Smooth muscle cell (in vitro differentiated cells): ENCODE measurements at regions not wholly inside any gene's neighbourhood (a gene's known extent, or its start where the extent isn't known, plus 50 kb on each side); places are given as distances from the start of the nearest gene placed in this dataset.

Experiments
- DNase-seq: peaks from one replicate; lab custom pipeline; 2025; ENCODE audit not compliant: unreplicated experiment; lab: John Stamatoyannopoulos, UW
- H2AFZ ChIP-seq: fragments of 200-600 bp; sonication (generic); 2 replicates; pipeline ENCODE4 v1.6.0; 2016; ENCODE audit warnings: antibody characterized with exemption, low read depth, mild to moderate bottlenecking
- H3F3A ChIP-seq: fragments of 200-600 bp; sonication (generic); 2 replicates; pipeline ENCODE4 v1.6.0; 2017; ENCODE audit warnings: antibody characterized with exemption, low read depth
- H3K27ac ChIP-seq: fragments of 200-600 bp; sonication (generic); 2 replicates; pipeline ENCODE4 v1.5.1; 2016; ENCODE audit warnings: low read depth, mild to moderate bottlenecking
- H3K27me3 ChIP-seq: fragments of 200-600 bp; sonication (generic); 2 replicates; pipeline ENCODE4 v1.6.1; 2016; ENCODE audit warnings: low read depth, mild to moderate bottlenecking
- H3K36me3 ChIP-seq: fragments of 200-600 bp; sonication (generic); 2 replicates; pipeline ENCODE4 v1.5.1; 2016; ENCODE audit warnings: low read depth
- H3K4me1 ChIP-seq: fragments of 200-600 bp; sonication (generic); 2 replicates; pipeline ENCODE4 v1.5.1; 2016; ENCODE audit warnings: low read depth
- H3K4me2 ChIP-seq: fragments of 200-600 bp; sonication (generic); 2 replicates; pipeline ENCODE4 v1.6.0; 2016; ENCODE audit warnings: mild to moderate bottlenecking
- H3K4me3 ChIP-seq: fragments of 200-600 bp; sonication (generic); 2 replicates; pipeline ENCODE4 v1.5.1; 2016; ENCODE audit warnings: mild to moderate bottlenecking
- H3K79me2 ChIP-seq: fragments of 200-600 bp; sonication (generic); 2 replicates; pipeline ENCODE4 v1.6.0; 2016; ENCODE audit warnings: low read depth, mild to moderate bottlenecking
- H3K9ac ChIP-seq: fragments of 200-600 bp; sonication (generic); 2 replicates; pipeline ENCODE4 v1.6.0; 2016; ENCODE audit warnings: low read depth
- H3K9me3 ChIP-seq: fragments of 200-600 bp; sonication (generic); replicated peaks from 2 replicates; pipeline ENCODE4 v1.5.1; 2016; ENCODE audit warnings: low read depth
- H4K20me1 ChIP-seq: fragments of 200-600 bp; sonication (generic); 2 replicates; pipeline ENCODE4 v1.6.0; 2016; ENCODE audit warnings: low read depth
- CTCF ChIP-seq: fragments of 200-600 bp; sonication (generic); IDR thresholded peaks from 2 replicates; pipeline ENCODE4 v1.5.1; 2017; ENCODE audit warnings: borderline replicate concordance, mild to moderate bottlenecking, antibody characterized with exemption; ENCODE audit not compliant: insufficient read depth, poor library complexity, severe bottlenecking
- WGBS: methylation state at CpG from one replicate; pipeline ENCODE4 v1.1.7; 2016; ENCODE audit warnings: low lambda C conversion rate; 5-methylcytosine and 5-hydroxymethylcytosine counted together

- no peak overlapping the region for H2AFZ ChIP-seq
Observed at GRCh38 chr11:11220786-11221185, 132.3 kb downstream of the CSNK2A3 start.

GRCh38 chr11:11218629-11218986 is 134.4 kb downstream of the CSNK2A3 start:
- Histone ChIP-seq H3K79me2 (no peaks in the 10 kb centered on the region), H4K20me1 (no peaks in the 10 kb centered on the region), H3K4me1 (peaks cover 8% of the 10 kb centered on the region), H3K36me3 (no peaks in the 10 kb centered on the region), H3K4me2 (no peak overlapping the region), H3F3A (no peaks in the 10 kb centered on the region), H2AFZ (no peak overlapping the region), H3K9me3 (no peaks in the 10 kb centered on the region), H3K4me3 (no peak overlapping the region), H3K27ac (no peak overlapping the region), H3K9ac (no peak overlapping the region), H3K27me3 (no peaks in the 10 kb centered on the region)
- no peak for DNase-seq
- no peak for TF ChIP-seq CTCF
- WGBS, result 84% methylated on average over 3 of the region's 3 CpGs

More at GRCh38 chr11:11220786-11221185, 132.3 kb downstream of the CSNK2A3 start:
- no peaks in the 10 kb centered on the region for H3K36me3 ChIP-seq
- no peak for DNase-seq
- no peak overlapping the region for H3K27ac ChIP-seq
- no peaks in the 10 kb centered on the region for H3F3A ChIP-seq
- no peaks in the 10 kb centered on the region for H3K79me2 ChIP-seq
- H3K27me3 ChIP-seq, result no peaks in the 10 kb centered on the region
- TF ChIP-seq CTCF, result no peak
- no peak overlapping the region for H3K9ac ChIP-seq
- H3K4me1 ChIP-seq, result peaks cover 4% of the 10 kb centered on the region
- no peak overlapping the region for H3K4me2 ChIP-seq
- no peaks in the 10 kb centered on the region for H4K20me1 ChIP-seq
- 79% methylated on average over 9 of the region's 9 CpGs for WGBS
- H3K4me3 ChIP-seq, result no peak overlapping the region
- no peaks in the 10 kb centered on the region for H3K9me3 ChIP-seq

- no peak for TF ChIP-seq CTCF
- H3K36me3 ChIP-seq, result no peaks in the 10 kb centered on the region
- peaks cover 8% of the 10 kb centered on the region for H3K4me1 ChIP-seq
- H2AFZ ChIP-seq, result no peak overlapping the region
- no peaks in the 10 kb centered on the region for H3F3A ChIP-seq
- no peak overlapping the region for H3K9ac ChIP-seq
- no peak overlapping the region for H3K4me2 ChIP-seq
- WGBS, result 92% methylated on average over 5 of the region's 5 CpGs
- H4K20me1 ChIP-seq, result no peaks in the 10 kb centered on the region
- H3K9me3 ChIP-seq, result no peaks in the 10 kb centered on the region
- no peak overlapping the region for H3K27ac ChIP-seq
- no peak overlapping the region for H3K4me3 ChIP-seq
- H3K79me2 ChIP-seq, result no peaks in the 10 kb centered on the region
- DNase-seq, result no peak
- H3K27me3 ChIP-seq, result no peaks in the 10 kb centered on the region
Observed at GRCh38 chr11:11217929-11218628, 135.0 kb downstream of the CSNK2A3 start.
